ENCODE measurements at regions not wholly inside any gene's neighbourhood (a gene's known extent, or its start where the extent isn't known, plus 50 kb on each side); places are given as distances from the start of the nearest gene placed in this dataset.

DNA sequence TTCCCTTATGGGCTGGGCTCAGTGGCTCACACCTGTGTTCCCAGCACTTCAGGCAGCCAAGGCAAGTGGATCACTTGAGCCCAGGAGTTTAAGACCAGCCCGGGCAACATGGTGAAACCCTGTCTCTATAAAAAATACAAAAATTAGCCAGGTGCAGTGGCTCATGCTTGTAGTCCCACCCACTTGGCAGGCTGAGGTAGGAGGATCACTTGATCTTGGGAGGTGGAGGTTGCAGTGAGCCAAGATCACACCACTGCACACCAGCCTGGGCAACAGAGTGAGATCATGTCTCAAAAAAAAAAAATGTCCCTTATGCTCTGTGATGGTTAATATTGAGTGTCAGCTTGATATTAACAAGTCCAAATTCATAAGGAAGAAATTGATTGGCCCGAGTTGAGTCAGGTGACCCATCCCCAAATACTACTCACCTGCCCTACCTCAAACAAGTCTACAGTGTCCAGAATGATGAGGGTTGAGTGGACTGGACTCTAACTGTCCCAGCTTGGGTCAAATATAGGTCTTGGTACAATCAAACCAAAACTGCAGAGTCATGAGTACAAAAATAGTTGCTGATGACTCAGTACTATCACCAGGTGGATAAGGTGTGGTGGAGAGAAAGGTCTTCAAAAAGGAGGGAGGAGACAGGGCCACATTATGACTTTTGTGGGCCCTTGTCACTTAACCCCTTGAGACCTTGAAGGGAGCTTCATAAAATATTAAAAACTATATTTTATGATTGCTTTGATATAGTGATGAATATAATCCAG lies 161.0 kb downstream of the ZNF326 start:
- Histone ChIP-seq H3K27me3 (ENCODE audit: insufficient read depth, poor library complexity, severe bottlenecking) (no peaks in the 10 kb centered on the region), H3K27ac (replicated peaks) (no peak overlapping the region), H3K4me3 (replicated peaks; ENCODE audit: insufficient read depth, low read length) (no peak overlapping the region)
- no peak for TF ChIP-seq GABPA (IDR thresholded peaks at IDR 0.05; ENCODE audit: low read depth)
- no peak for DNase-seq (ENCODE audit: low read depth in 1 of 2, low spot score in 1 of 2)

- TF ChIP-seq, protein P1, sequence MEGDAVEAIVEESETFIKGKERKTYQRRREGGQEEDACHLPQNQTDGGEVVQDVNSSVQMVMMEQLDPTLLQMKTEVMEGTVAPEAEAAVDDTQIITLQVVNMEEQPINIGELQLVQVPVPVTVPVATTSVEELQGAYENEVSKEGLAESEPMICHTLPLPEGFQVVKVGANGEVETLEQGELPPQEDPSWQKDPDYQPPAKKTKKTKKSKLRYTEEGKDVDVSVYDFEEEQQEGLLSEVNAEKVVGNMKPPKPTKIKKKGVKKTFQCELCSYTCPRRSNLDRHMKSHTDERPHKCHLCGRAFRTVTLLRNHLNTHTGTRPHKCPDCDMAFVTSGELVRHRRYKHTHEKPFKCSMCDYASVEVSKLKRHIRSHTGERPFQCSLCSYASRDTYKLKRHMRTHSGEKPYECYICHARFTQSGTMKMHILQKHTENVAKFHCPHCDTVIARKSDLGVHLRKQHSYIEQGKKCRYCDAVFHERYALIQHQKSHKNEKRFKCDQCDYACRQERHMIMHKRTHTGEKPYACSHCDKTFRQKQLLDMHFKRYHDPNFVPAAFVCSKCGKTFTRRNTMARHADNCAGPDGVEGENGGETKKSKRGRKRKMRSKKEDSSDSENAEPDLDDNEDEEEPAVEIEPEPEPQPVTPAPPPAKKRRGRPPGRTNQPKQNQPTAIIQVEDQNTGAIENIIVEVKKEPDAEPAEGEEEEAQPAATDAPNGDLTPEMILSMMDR (IDR thresholded peaks at IDR 0.05; ENCODE audit: insufficient read depth, low read length), result no peak
- TF ChIP-seq GABPA (IDR thresholded peaks at IDR 0.05; ENCODE audit: low read depth) (no peak), POLR2AphosphoS5 (IDR thresholded peaks at IDR 0.05; ENCODE audit: low read depth) (no peak), REST (IDR thresholded peaks at IDR 0.05; ENCODE audit: insufficient replicate concordance, low read depth) (no peak), SPI1 (IDR thresholded peaks at IDR 0.05; ENCODE audit: borderline replicate concordance, low read depth) (no peak)
- H3K27me3 ChIP-seq (ENCODE audit: insufficient read depth, poor library complexity, severe bottlenecking), result no peaks in the 10 kb centered on the region
- no peak overlapping the region for H3K4me3 ChIP-seq (replicated peaks; ENCODE audit: insufficient read depth, low read length)
Measured at GRCh38 chr1:90154711-90155110, 159.8 kb downstream of the ZNF326 start.

GRCh38 chr1:90149101-90149500 lies 154.2 kb downstream of the ZNF326 start:
- Histone ChIP-seq H3K4me3 (replicated peaks; ENCODE audit: insufficient read depth, low read length) (no peak overlapping the region), H3K27me3 (ENCODE audit: insufficient read depth, poor library complexity, severe bottlenecking) (no peaks in the 10 kb centered on the region), H3K27ac (replicated peaks) (no peak overlapping the region)
- no peak for DNase-seq (ENCODE audit: low read depth in 1 of 2, low spot score in 1 of 2)
- no peak for TF ChIP-seq REST (IDR thresholded peaks at IDR 0.05; ENCODE audit: insufficient replicate concordance, low read depth)
- no peak for TF ChIP-seq POLR2AphosphoS5 (IDR thresholded peaks at IDR 0.05; ENCODE audit: low read depth)
- TF ChIP-seq, protein P1 (IDR thresholded peaks at IDR 0.05; ENCODE audit: insufficient read depth, low read length), result no peak
- no peak for TF ChIP-seq SPI1 (IDR thresholded peaks at IDR 0.05; ENCODE audit: borderline replicate concordance, low read depth)
- no peak for TF ChIP-seq GABPA (IDR thresholded peaks at IDR 0.05; ENCODE audit: low read depth)

More at GRCh38 chr1:90154711-90155110, 159.8 kb downstream of the ZNF326 start:
- no peak for DNase-seq (ENCODE audit: low read depth in 1 of 2, low spot score in 1 of 2)
- H3K27ac ChIP-seq (replicated peaks), result no peak overlapping the region

DNA sequence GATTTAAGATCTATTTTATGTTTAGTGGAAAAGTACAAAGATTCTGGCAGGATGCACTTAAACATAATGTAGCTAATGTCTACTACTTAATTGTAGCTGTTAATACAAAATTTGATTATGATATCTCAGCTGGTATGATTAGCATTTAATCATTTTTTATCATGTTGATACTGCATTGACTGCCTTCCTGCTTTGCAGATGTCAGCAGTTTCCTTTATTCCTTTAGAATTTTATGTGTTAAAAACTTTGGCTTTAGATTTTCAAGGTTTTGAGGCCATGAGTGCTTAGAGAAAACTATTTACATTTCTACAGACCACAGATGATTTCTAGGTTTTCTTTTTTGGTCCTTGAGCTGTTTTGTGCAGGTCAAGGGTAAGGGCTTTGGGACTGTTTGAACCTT lies 152.2 kb downstream of the ZNF326 start:
- TF ChIP-seq, protein P1 (IDR thresholded peaks at IDR 0.05; ENCODE audit: insufficient read depth, low read length), result no peak
- TF ChIP-seq REST (IDR thresholded peaks at IDR 0.05; ENCODE audit: insufficient replicate concordance, low read depth) (no peak), SPI1 (IDR thresholded peaks at IDR 0.05; ENCODE audit: borderline replicate concordance, low read depth) (no peak), POLR2AphosphoS5 (IDR thresholded peaks at IDR 0.05; ENCODE audit: low read depth) (no peak), GABPA (IDR thresholded peaks at IDR 0.05; ENCODE audit: low read depth) (no peak)
- no peaks in the 10 kb centered on the region for H3K27me3 ChIP-seq (ENCODE audit: insufficient read depth, poor library complexity, severe bottlenecking)
- no peak overlapping the region for H3K4me3 ChIP-seq (replicated peaks; ENCODE audit: insufficient read depth, low read length)
- no peak overlapping the region for H3K27ac ChIP-seq (replicated peaks)
- DNase-seq (ENCODE audit: low read depth in 1 of 2, low spot score in 1 of 2), result no peak

Data from HL-60 (cell line).